ENCODE measurements at regions not wholly inside any gene's neighbourhood (a gene's known extent, or its start where the extent isn't known, plus 50 kb on each side); places are given as distances from the start of the nearest gene placed in this dataset.

DNA sequence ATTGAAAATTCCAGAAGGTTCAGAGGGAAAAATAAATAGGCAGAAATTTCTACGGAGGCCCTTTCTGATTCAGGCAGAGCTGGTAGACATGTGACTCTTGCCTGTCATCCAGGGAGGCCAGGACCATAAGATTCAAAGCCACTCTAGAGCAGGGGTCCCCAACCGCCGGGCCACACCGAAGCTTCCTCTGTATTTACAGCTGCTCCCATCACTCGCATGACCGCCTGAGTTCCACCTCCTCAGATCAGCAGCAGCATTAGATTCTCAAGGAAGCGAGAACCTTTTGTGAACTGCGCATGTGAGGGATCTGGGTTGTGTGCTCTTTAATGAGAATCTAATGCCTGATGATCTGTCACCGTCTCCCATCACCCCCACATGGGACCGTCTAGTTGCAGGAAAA lies 72.2 kb downstream of the RWDD4 start:
- H3K4me1 ChIP-seq = no peaks in the 10 kb centered on the region
- H3K36me3 ChIP-seq = no peaks in the 10 kb centered on the region
- DNase-seq (ENCODE audit: low spot score in 2 of 2) = no peak
- H3K9me3 ChIP-seq = no peaks in the 10 kb centered on the region
- TF ChIP-seq, protein P1, sequence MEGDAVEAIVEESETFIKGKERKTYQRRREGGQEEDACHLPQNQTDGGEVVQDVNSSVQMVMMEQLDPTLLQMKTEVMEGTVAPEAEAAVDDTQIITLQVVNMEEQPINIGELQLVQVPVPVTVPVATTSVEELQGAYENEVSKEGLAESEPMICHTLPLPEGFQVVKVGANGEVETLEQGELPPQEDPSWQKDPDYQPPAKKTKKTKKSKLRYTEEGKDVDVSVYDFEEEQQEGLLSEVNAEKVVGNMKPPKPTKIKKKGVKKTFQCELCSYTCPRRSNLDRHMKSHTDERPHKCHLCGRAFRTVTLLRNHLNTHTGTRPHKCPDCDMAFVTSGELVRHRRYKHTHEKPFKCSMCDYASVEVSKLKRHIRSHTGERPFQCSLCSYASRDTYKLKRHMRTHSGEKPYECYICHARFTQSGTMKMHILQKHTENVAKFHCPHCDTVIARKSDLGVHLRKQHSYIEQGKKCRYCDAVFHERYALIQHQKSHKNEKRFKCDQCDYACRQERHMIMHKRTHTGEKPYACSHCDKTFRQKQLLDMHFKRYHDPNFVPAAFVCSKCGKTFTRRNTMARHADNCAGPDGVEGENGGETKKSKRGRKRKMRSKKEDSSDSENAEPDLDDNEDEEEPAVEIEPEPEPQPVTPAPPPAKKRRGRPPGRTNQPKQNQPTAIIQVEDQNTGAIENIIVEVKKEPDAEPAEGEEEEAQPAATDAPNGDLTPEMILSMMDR (IDR thresholded peaks at IDR 0.05) = no peak
- no peak for TF ChIP-seq POLR2A (IDR thresholded peaks at IDR 0.05)
- no peak for TF ChIP-seq POLR2AphosphoS5 (IDR thresholded peaks at IDR 0.05)
- intact Hi-C loops (cut with DNase I; ENCODE audit: low total_unique reads) = no loop called here
- no peak overlapping the region for H3K4me3 ChIP-seq
- no peaks in the 10 kb centered on the region for H3K27me3 ChIP-seq
- H3K27ac ChIP-seq = no peak overlapping the region

DNA sequence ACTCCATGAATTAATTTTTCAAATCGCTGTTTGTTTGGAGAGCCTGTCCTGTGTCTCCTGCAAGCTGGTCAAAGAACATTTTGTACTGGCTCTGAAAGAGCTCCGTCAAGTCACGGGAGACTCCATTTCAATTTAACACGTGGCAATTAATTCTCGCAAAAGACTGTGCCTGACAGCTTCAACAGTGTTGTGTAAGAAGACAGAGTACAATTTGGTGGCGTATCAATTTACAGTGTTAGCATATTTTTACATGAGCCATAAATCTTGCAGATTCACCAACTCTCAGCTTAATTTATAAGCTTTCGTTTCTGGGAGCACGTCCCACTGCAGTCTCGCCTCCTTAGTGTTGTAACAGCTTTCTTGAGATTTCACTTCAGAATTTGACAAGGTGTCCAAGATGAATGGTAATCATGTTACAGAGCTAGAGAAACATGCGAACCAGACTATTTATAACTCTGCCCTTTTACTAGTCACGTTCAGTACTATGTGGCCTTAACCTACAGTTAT lies 70.8 kb downstream of the RWDD4 start:
- TF ChIP-seq, protein P1 (IDR thresholded peaks at IDR 0.05) = no peak
- TF ChIP-seq POLR2AphosphoS5 (IDR thresholded peaks at IDR 0.05) (peak in 1 of 3 donors; percentile 70), POLR2A (IDR thresholded peaks at IDR 0.05) (no peak)
- no peak for DNase-seq (ENCODE audit: low spot score in 2 of 2)
- H3K4me1 ChIP-seq = no peaks in the 10 kb centered on the region
- no peak overlapping the region for H3K27ac ChIP-seq
- no peaks in the 10 kb centered on the region for H3K36me3 ChIP-seq
- H3K9me3 ChIP-seq = no peaks in the 10 kb centered on the region
- no peaks in the 10 kb centered on the region for H3K27me3 ChIP-seq
- H3K4me3 ChIP-seq = no peak overlapping the region
- intact Hi-C loops (cut with DNase I; ENCODE audit: low total_unique reads) = no loop called here

- TF ChIP-seq, protein P1 (IDR thresholded peaks at IDR 0.05) = no peak
- TF ChIP-seq POLR2AphosphoS5 (IDR thresholded peaks at IDR 0.05) (no peak), POLR2A (IDR thresholded peaks at IDR 0.05) (no peak)
- Histone ChIP-seq H3K36me3 (no peaks in the 10 kb centered on the region), H3K27me3 (no peaks in the 10 kb centered on the region), H3K27ac (no peak overlapping the region), H3K9me3 (no peaks in the 10 kb centered on the region), H3K4me1 (no peaks in the 10 kb centered on the region), H3K4me3 (no peak overlapping the region)
- DNase-seq (ENCODE audit: low spot score in 2 of 2) = no peak
- intact Hi-C loops (cut with DNase I; ENCODE audit: low total_unique reads) = no loop called here
Observed at GRCh38 chr4:183588691-183589090, 70.3 kb downstream of the RWDD4 start.

- no peak for DNase-seq (ENCODE audit: low spot score in 2 of 2)
- intact Hi-C loops (cut with DNase I; ENCODE audit: low total_unique reads) = no loop called here
- H3K9me3 ChIP-seq = peaks cover 0 to 1% of the 10 kb centered on the region in 2 donors
- TF ChIP-seq, protein P1 (IDR thresholded peaks at IDR 0.05) = no peak
- TF ChIP-seq POLR2AphosphoS5 (IDR thresholded peaks at IDR 0.05) = no peak
- TF ChIP-seq POLR2A (IDR thresholded peaks at IDR 0.05) = no peak
- no peaks in the 10 kb centered on the region for H3K4me1 ChIP-seq
- H3K27me3 ChIP-seq = no peaks in the 10 kb centered on the region
- H3K4me3 ChIP-seq = no peak overlapping the region
- H3K27ac ChIP-seq = no peak overlapping the region
- H3K36me3 ChIP-seq = no peaks in the 10 kb centered on the region
Observed at GRCh38 chr4:183589461-183590099, 69.4 kb downstream of the RWDD4 start.
